HepG2 (cell line): ENCODE measurements at regions not wholly inside any gene's neighbourhood (a gene's known extent, or its start where the extent isn't known, plus 50 kb on each side); places are given as distances from the start of the nearest gene placed in this dataset.
"Not testable (repeated sequence)": the region's sequence is repeated elsewhere in the genome, so short reads cannot be mapped to it uniquely, and the experiment has no call there.

Source experiments
- ATAC-seq: fragments of 200-7000 bp; cut with Tn5 transposase; 3 replicates; pipeline ENCODE4 v1.9.1; 2020; ENCODE audit warnings: mild to moderate bottlenecking, moderate library complexity
- BruUV-seq: library from RNA; stranded (reverse); fragments of 400-500 nt; replicated peaks from 2 replicates; lab custom pipeline; 2021; lab: Mats Ljungman, UMichigan
- CTCF ChIA-PET: fragments of 300-600 bp; formaldehyde crosslinking; extraction: SDS; loops from one replicate; lab custom pipeline; 2021; ENCODE audit warnings: low total read pairs, inconsistent platforms, low intra/inter-chr PET ratio; lab: Yijun Ruan, JAX
- POLR2A ChIA-PET: fragments of 350-600 bp; sonication (Branson Sonifier 250); formaldehyde crosslinking; loops from one replicate; lab custom pipeline; 2020; ENCODE audit warnings: antibody characterized with exemption, inconsistent platforms; lab: Yijun Ruan, JAX
- DNase-seq: peaks from one replicate; pipeline ENCODE4 v3.0.0-alpha.2; 2015; ENCODE audit warnings: low spot score
- FAIRE-seq: peaks from 3 replicates; lab custom pipeline; 2011; peaks lifted over from hg19 to GRCh38; lab: Jason Lieb, UNC
- H2AFZ ChIP-seq: one replicate; pipeline ENCODE4 v1.6.1; 2011; ENCODE audit warnings: low read length, inconsistent platforms
- H3K27ac ChIP-seq: fragments of 300-600 bp; 3 replicates; pipeline ENCODE4 v1.8.0; 2011; ENCODE audit warnings: mixed run types, mild to moderate bottlenecking, mixed read lengths, low read length, inconsistent platforms; ENCODE audit not compliant: insufficient read depth; ENCODE audit errors: extremely low read length
- H3K27me3 ChIP-seq, 2 experiments: fragments of 200-600 bp in 1 of 2; 2 replicates in 1 of 2; 3 replicates in 1 of 2; pipeline versions ENCODE4 v1.6.0 to v1.8.0; 2011; ENCODE audit warnings: low read length in 2 of 2, mild to moderate bottlenecking in 2 of 2, moderate library complexity in 2 of 2, inconsistent platforms in 1 of 2; ENCODE audit not compliant: insufficient read depth in 2 of 2, control insufficient read depth in 1 of 2
- H3K36me3 ChIP-seq, 2 experiments: fragments of 200-600 bp in 1 of 2; replicated peaks in 1 of 2; 2 replicates in 1 of 2; 3 replicates in 1 of 2; pipeline versions ENCODE4 v1.5.1 to v1.8.0; 2011; ENCODE audit warnings: low read length in 2 of 2, inconsistent platforms in 1 of 2; ENCODE audit not compliant: insufficient read depth in 2 of 2, control insufficient read depth in 1 of 2
- H3K4me1 ChIP-seq: 2 replicates; pipeline ENCODE4 v1.5.1; 2012; ENCODE audit warnings: low read length, inconsistent platforms; ENCODE audit not compliant: insufficient read depth
- H3K4me2 ChIP-seq: 2 replicates; pipeline ENCODE4 v1.6.0; 2011; ENCODE audit warnings: low read depth, low read length, inconsistent platforms
- H3K4me3 ChIP-seq, 3 experiments: fragments of 200-600 bp in 1 of 3; sonication (generic), shearing (Covaris generic) in 1 of 3; replicated peaks in 1 of 3; 2 replicates each; pipeline ENCODE4 v1.5.1; 2011 to 2016; ENCODE audit warnings: low read length in 3 of 3, inconsistent platforms in 2 of 3, low read depth in 2 of 3, mild to moderate bottlenecking in 2 of 3, control low read depth in 1 of 3, mixed read lengths in 1 of 3; ENCODE audit not compliant: insufficient read depth in 1 of 3
- H3K79me2 ChIP-seq: one replicate; pipeline ENCODE4 v1.6.1; 2011; ENCODE audit warnings: low read length, inconsistent platforms; ENCODE audit not compliant: insufficient read depth
- H3K9ac ChIP-seq: 2 replicates; pipeline ENCODE4 v1.6.0; 2011; ENCODE audit warnings: mild to moderate bottlenecking, low read depth, low read length, inconsistent platforms; ENCODE audit not compliant: insufficient read depth
- H3K9me3 ChIP-seq: 2 replicates; pipeline ENCODE4 v1.5.1; 2012; ENCODE audit warnings: mild to moderate bottlenecking, low read length
- H4K20me1 ChIP-seq: 2 replicates; pipeline ENCODE4 v1.6.0; 2011; ENCODE audit warnings: inconsistent platforms, mild to moderate bottlenecking, low read length, moderate library complexity; ENCODE audit not compliant: insufficient read depth
- ZHX1 ChIP-seq: sonication (generic); formaldehyde crosslinking; IDR thresholded peaks from 2 replicates; pipeline ENCODE4 v1.8.1; 2022; ENCODE audit warnings: low read depth, mild to moderate bottlenecking, missing genetic modification reagents
- WGBS: methylation state at CpG from one replicate; pipeline ENCODE4 v1.1.6; 2017; ENCODE audit warnings: low lambda C conversion rate; 5-methylcytosine and 5-hydroxymethylcytosine counted together
- in situ Hi-C: cut with HindIII; loops from 2 replicates; pipeline ENCODE4 v1.10.0; 2017; ENCODE audit warnings: low pct_unique_long_range_greater_than_20kb; ENCODE audit not compliant: extremely low pct_ligation_motif_present
- intact Hi-C: fragments of 100-400 bp; cut with micrococcal nuclease; formaldehyde crosslinking; loops from one replicate; pipeline ENCODE4 v1.10.0; 2022; ENCODE audit not compliant: unreplicated experiment

- H3K27ac ChIP-seq: no peak overlapping the region
- H3K9ac ChIP-seq: no peak overlapping the region
- H3K79me2 ChIP-seq: no peaks in the 10 kb centered on the region
- ChIA-PET CTCF (no interaction called here), POLR2A (no interaction called here)
- no peaks in the 10 kb centered on the region for H3K27me3 ChIP-seq
- no peaks in the 10 kb centered on the region for H3K4me1 ChIP-seq
- WGBS: 5% methylated on average over 1 of the region's 1 CpG
- H3K4me3 ChIP-seq: no peak overlapping the region
- no peak overlapping the region for H2AFZ ChIP-seq
- H3K36me3 ChIP-seq: no peaks in the 10 kb centered on the region
- 0 out of 2 replicates have a peak, but pooled peaks cover 7% of the 10 kb centered on the region for H3K9me3 ChIP-seq
- H4K20me1 ChIP-seq: no peaks in the 10 kb centered on the region
- no peak for ATAC-seq
- H3K4me2 ChIP-seq: no peak overlapping the region
- no peak for TF ChIP-seq ZHX1
- FAIRE-seq: no peak
- no TSS peak for BruUV-seq
- intact Hi-C loops: no loop called here
- no peak for DNase-seq
- in situ Hi-C loops: no loop called here
Observed at GRCh38 chr11:13576995-13577394, 81.2 kb upstream of the PTH start.

GRCh38 chr11:13575385-13575784 lies 79.6 kb upstream of the PTH start:
- H3K9ac ChIP-seq, intact Hi-C loops, H2AFZ ChIP-seq, ATAC-seq, DNase-seq, H3K4me1 ChIP-seq, H4K20me1 ChIP-seq, BruUV-seq, H3K79me2 ChIP-seq, CTCF ChIA-PET, FAIRE-seq, H3K27ac ChIP-seq, H3K27me3 ChIP-seq, H3K36me3 ChIP-seq, H3K4me3 ChIP-seq, in situ Hi-C loops, POLR2A ChIA-PET, H3K4me2 ChIP-seq, H3K9me3 ChIP-seq: not testable (repeated sequence)
- 9% methylated on average over 1 of the region's 1 CpG for WGBS
